ENCODE measurements at regions not wholly inside any gene's neighbourhood (a gene's known extent, or its start where the extent isn't known, plus 50 kb on each side); places are given as distances from the start of the nearest gene placed in this dataset.
A peak's percentile ranks its signal among the peaks of the same experiment; 100 is the strongest.
"Not testable (repeated sequence)": the region's sequence is repeated elsewhere in the genome, so short reads cannot be mapped to it uniquely, and the experiment has no call there.

- in situ Hi-C loops (cut with MboI; ENCODE audit: low pct_unique_long_range_greater_than_20kb, low sequenced_read_pairs) = no loop called here
- DNase-seq = no peak
These were observed 550.4 kb downstream of the TOX3 start for GRCh38 chr16:51996516-51996915.

DNA sequence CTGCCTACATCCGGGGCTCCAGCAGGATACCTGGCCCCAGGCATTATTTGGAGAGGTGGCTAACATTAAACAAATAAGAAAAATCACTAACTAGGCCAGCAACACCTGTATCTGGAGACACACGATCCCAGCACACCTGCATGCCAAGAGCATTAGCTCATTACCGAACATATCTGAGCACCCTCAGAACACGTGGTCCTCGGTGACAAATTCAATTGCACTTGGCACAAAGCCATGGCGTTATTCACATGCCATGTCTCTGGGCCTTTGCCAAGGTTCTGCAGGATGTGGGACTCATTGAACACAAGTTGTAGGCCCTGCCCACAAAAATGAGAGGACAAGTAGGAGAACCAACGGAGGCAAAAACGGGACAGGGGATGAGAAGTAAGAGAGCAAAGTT is 552.3 kb downstream of the TOX3 start:
- DNase-seq = no peak
- in situ Hi-C loops (cut with MboI; ENCODE audit: low pct_unique_long_range_greater_than_20kb, low sequenced_read_pairs) = no loop called here

GRCh38 chr16:51989637-51990230 is 557.2 kb downstream of the TOX3 start:
- DNase-seq = no peak
- in situ Hi-C loops (cut with MboI; ENCODE audit: low pct_unique_long_range_greater_than_20kb, low sequenced_read_pairs) = no loop called here

- no peak for DNase-seq
- in situ Hi-C loops (cut with MboI; ENCODE audit: low pct_unique_long_range_greater_than_20kb, low sequenced_read_pairs) = no loop called here
These were observed 558.0 kb downstream of the TOX3 start for GRCh38 chr16:51988977-51989376.

GRCh38 chr16:51987519-51987918 is 559.4 kb downstream of the TOX3 start:
- in situ Hi-C loops (cut with MboI; ENCODE audit: low pct_unique_long_range_greater_than_20kb, low sequenced_read_pairs) = no loop called here
- DNase-seq = no peak

GRCh38 chr16:51986717-51987116 is 560.2 kb downstream of the TOX3 start:
- no peak for DNase-seq
- in situ Hi-C loops (cut with MboI; ENCODE audit: low pct_unique_long_range_greater_than_20kb, low sequenced_read_pairs) = no loop called here

DNA sequence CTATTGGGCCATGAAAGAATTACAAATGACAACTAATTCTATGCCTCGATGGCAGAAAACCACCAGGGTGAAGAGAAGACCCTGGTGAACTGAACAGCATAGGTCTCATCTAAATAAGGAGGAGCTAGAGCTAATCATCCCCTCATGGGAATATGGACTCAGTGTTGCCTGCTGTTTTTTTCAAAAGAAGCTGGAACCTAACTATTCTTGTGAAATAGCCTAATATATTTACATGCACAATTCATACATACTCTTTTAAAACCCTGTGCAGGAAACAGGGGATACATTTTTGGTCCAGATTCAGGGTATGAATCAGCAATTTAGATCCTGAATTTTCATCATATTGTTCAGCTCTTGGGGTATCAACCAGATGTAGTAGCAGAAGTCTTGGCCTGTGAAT is 560.6 kb downstream of the TOX3 start:
- DNase-seq = no peak
- in situ Hi-C loops (cut with MboI; ENCODE audit: low pct_unique_long_range_greater_than_20kb, low sequenced_read_pairs) = no loop called here

DNA sequence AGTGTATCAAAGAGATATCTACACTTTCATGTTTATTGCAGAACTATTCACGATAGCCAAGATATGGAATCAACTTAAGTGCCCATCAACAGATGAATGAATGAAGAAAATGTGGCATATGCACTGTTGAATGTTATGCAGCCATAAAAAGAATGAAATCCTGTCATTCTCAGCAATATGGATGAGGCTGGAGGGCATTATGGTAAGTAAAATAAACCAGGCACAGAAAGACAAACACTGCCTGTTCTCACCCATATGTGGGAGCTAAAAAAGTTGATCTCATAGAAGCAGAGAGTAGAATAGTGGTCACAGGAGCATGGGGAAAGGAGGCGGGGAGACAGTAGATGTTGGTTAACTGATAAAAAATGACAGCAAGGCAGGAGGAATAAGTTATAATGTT is 561.8 kb downstream of the TOX3 start:
- in situ Hi-C loops (cut with MboI; ENCODE audit: low pct_unique_long_range_greater_than_20kb, low sequenced_read_pairs) = no loop called here
- DNase-seq = no peak

DNA sequence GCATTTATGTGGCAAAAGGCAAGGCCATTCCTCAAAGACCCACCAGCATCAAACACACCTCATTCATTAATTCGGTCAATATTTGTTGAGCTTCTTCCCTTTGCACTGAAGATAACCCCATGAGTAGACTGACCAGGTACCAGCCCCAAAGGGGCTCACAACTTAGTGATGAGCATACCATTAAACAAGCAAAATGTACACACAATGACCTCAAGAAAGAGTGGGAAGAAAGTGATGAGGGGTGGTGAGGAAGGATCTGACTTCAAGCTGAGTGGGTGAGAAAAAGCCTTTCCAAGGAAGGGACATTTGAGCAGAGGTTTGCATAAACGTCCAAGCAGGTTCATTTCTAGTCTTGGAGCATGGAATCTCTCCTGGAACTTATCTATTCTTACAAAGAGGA is 562.5 kb downstream of the TOX3 start:
- in situ Hi-C loops (cut with MboI; ENCODE audit: low pct_unique_long_range_greater_than_20kb, low sequenced_read_pairs) = no loop called here
- no peak for DNase-seq

GRCh38 chr16:51982715-51983680 is 563.9 kb downstream of the TOX3 start:
- DNase-seq = peak; percentile 56
- in situ Hi-C loops (cut with MboI; ENCODE audit: low pct_unique_long_range_greater_than_20kb, low sequenced_read_pairs) = no loop called here

GRCh38 chr16:51981725-51982124 is 565.2 kb downstream of the TOX3 start:
- in situ Hi-C loops (cut with MboI; ENCODE audit: low pct_unique_long_range_greater_than_20kb, low sequenced_read_pairs) = no loop called here

GRCh38 chr16:51977506-51977905 is 569.4 kb downstream of the TOX3 start:
- DNase-seq; in situ Hi-C loops (cut with MboI; ENCODE audit: low pct_unique_long_range_greater_than_20kb, low sequenced_read_pairs): not testable (repeated sequence)

More at GRCh38 chr16:51981725-51982124, 565.2 kb downstream of the TOX3 start:
- DNase-seq = no peak

DNA sequence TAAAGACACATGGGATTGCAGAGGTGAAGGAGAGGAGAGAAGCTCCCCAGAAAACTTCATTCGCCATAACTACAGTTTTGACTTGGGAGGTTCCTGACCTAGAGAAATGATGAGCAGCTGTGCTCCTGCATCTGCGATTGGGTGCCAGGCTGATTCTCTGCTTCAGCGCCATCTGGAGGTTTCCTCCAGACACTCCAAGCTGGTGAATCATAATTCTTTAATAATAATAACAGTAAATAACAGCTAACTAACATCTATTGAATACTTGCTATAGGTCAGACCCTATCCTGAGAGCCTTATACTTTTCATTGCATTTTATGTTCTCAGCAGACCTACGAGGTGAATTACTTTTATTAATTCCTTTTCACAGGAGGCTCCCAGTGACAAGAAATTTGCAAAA is 575.8 kb downstream of the TOX3 start:
- in situ Hi-C loops (cut with MboI; ENCODE audit: low pct_unique_long_range_greater_than_20kb, low sequenced_read_pairs) = no loop called here
- no peak for DNase-seq

GRCh38 chr16:51968749-51969148 is 578.2 kb downstream of the TOX3 start:
- no peak for DNase-seq
- in situ Hi-C loops (cut with MboI; ENCODE audit: low pct_unique_long_range_greater_than_20kb, low sequenced_read_pairs) = no loop called here

DNA sequence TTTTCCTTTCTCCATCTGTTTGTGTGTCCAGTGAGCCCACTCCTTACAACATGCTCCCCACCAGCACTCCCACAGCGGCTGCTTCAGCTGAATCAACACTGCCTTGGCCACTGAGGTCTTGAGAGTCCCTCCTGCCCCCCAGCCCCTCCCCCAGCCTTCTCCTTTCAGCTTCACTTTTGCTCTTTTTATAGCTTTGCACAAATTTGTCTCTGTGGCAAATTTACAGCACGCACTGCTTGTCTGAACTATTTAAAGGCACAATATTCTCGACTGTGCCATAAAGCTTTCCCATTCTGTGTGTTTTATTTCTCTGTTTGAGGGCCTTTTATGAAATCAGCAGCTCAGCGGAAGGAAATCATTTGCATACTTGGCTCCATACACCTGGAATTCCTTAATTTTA is 579.3 kb downstream of the TOX3 start:
- DNase-seq = no peak
- in situ Hi-C loops (cut with MboI; ENCODE audit: low pct_unique_long_range_greater_than_20kb, low sequenced_read_pairs) = no loop called here

DNA sequence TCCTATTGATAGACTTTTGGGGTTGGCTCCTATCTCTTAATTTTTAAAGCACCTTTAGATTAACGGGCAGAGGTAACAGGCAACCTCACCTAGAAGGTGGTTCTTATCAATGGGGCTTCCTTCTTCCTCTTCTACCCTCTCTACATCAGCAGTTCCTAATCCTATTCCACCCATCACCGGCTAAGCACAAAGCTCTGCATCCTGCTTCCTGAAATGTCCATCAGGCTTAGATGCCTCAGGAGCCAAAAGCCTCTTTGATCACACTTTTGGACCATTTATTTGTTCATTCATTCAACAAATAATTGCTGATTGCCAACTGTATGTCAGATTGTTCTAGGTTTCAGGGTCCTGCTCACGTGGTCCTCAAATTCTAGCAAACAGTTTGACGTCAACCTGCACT is 586.0 kb downstream of the TOX3 start:
- in situ Hi-C loops (cut with MboI; ENCODE audit: low pct_unique_long_range_greater_than_20kb, low sequenced_read_pairs) = no loop called here
- DNase-seq = no peak

DNA sequence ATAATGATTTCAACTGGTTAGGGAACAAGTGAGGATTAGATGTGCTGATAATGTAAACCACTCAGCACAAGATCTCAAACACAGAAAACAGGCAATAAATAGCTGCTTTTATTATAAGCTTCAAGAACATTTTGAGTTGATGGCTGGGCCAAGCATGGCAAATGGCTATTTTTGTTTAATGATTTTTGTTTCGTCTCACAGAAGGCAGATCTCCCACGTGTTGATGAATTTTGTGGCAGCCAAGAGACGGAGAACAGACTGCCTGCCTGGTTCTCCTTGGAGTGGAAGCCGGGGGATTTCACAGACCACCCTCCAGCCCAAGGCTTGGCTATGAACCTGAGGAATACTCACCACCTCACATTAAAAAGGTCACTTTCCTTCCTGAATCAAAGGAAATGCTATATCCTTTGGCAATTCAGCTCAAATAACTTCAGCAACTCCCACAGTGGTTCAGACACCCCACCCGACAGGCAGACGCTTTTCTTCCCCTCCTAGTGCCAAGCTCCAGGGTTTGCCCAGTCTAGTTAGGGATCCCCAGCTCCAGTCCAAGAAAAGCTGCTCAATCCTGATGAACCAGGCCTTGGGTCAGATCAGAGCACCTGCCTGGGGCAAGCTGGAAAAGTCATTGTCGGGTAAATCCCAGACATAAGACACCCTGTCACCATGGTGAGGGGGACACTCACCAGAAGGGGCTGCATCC is 593.5 kb downstream of the TOX3 start:
- no peak for DNase-seq
- in situ Hi-C loops (cut with MboI; ENCODE audit: low pct_unique_long_range_greater_than_20kb, low sequenced_read_pairs) = no loop called here

DNA sequence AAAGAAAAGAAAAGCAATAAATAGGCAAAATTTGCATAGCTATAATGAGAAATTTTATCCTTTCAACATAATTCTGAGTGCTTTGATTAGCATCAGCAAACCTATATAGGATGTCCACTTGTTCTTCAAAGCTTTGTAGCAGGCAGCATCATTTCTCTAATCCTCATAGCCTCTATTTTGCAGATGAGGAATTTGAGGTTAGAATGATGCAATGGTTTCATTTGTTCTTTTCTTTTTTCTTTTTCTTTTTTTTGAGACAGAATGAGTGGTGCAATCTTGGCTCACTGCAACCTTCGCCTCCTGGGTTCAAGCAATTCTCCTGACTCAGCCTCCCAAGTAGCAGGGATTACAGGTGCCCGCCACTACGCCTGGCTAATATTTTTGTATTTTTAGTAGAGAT is 594.4 kb downstream of the TOX3 start:
- in situ Hi-C loops (cut with MboI; ENCODE audit: low pct_unique_long_range_greater_than_20kb, low sequenced_read_pairs) = no loop called here
- DNase-seq = no peak

GRCh38 chr16:51951668-51952298 is 595.2 kb downstream of the TOX3 start:
- in situ Hi-C loops (cut with MboI; ENCODE audit: low pct_unique_long_range_greater_than_20kb, low sequenced_read_pairs) = no loop called here
- no peak for DNase-seq

Measured in KBM-7 (cell line).